ENCODE measurements at regions not wholly inside any gene's neighbourhood (a gene's known extent, or its start where the extent isn't known, plus 50 kb on each side); places are given as distances from the start of the nearest gene placed in this dataset.

DNA sequence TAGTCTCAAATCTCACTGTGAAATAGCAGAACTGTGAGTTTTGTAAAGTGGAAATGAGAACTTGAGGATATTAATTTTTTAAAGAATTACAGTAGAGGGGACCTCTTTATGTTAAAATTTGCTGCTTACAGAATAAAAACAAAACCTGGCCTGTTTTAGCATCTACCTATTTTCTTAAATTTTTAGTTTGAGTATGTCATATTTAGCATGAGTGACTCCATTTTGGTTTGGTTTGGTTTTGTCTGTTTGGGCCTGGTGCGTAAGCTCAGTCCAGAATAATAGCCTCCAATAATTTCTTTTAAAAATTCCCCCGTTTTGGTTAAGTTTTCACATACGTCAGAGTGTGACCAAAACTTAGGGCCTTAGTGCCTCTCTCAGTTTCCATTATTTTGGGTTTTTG is 152.0 kb upstream of the ZNF92 start:
- TF ChIP-seq, protein P1, sequence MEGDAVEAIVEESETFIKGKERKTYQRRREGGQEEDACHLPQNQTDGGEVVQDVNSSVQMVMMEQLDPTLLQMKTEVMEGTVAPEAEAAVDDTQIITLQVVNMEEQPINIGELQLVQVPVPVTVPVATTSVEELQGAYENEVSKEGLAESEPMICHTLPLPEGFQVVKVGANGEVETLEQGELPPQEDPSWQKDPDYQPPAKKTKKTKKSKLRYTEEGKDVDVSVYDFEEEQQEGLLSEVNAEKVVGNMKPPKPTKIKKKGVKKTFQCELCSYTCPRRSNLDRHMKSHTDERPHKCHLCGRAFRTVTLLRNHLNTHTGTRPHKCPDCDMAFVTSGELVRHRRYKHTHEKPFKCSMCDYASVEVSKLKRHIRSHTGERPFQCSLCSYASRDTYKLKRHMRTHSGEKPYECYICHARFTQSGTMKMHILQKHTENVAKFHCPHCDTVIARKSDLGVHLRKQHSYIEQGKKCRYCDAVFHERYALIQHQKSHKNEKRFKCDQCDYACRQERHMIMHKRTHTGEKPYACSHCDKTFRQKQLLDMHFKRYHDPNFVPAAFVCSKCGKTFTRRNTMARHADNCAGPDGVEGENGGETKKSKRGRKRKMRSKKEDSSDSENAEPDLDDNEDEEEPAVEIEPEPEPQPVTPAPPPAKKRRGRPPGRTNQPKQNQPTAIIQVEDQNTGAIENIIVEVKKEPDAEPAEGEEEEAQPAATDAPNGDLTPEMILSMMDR (IDR thresholded peaks at IDR 0.05) = no peak
- no peak for TF ChIP-seq POLR2A (IDR thresholded peaks at IDR 0.05)

All from tibial nerve (tissue), 3 donors.